ENCODE measurements at regions not wholly inside any gene's neighbourhood (a gene's known extent, or its start where the extent isn't known, plus 50 kb on each side); places are given as distances from the start of the nearest gene placed in this dataset.
"Not testable (repeated sequence)": the region's sequence is repeated elsewhere in the genome, so short reads cannot be mapped to it uniquely, and the experiment has no call there.

DNA sequence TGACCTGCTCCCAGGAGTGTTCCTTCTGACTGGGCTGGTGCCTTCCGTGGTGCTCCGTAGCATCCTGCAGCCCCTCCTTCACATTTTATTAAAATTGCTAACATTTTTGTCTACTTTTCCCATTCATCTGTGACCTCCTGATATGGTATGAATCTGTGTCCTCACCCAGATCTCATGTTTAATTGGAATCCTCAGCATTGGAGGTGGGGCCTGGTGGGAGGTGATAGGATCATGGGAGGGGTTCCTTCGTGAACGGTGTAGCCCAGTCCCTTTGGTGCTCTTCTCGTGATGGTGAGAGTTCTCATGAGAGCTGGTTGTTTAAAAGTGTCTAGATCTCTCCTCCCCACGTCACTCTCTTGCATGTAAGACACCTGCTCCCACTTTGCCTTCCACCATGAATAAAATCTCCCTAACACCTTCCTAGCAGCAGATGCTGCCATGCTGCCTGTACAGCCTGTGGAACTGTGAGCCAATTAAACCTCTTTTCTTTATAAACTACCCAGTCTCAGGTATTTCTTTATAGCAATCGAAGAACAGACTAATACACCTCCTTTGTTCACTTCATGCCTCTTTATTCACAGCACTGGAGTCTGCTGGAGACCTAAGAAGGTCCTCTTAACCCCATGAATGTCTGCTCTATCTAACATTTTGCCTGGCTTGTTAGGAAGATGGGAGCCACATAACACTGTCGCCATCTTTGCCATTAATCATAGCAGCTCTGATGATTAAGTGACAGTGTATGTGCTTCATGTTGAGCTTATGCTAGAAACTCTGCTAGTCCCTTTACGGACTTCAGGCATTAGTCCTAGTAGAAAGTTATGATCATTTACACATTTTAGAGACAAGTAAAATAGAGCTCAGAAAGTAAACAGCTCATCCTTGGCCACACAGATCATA is 377.7 kb upstream of the MAF start:
- no peak for DNase-seq (ENCODE audit: low read depth in 2 of 2)

DNA sequence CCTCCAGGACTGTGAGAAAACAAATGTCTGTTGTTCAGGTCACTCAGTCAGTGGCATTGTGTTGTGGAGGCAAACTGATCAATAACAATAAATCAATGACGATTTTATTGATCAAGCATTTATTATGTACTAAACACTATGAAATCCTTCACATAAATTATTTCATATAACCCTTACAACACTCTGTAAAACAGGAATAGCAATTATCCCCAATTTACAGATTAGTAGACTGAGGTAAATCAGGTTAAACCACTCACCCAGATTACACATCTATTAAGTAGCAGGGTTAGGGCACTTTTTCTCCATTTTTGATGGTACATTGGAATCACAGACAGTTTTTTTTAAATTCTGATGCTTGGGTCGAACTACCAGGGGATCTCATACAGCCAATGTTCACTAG is 372.8 kb upstream of the MAF start:
- DNase-seq (ENCODE audit: low read depth in 2 of 2), result no peak

DNA sequence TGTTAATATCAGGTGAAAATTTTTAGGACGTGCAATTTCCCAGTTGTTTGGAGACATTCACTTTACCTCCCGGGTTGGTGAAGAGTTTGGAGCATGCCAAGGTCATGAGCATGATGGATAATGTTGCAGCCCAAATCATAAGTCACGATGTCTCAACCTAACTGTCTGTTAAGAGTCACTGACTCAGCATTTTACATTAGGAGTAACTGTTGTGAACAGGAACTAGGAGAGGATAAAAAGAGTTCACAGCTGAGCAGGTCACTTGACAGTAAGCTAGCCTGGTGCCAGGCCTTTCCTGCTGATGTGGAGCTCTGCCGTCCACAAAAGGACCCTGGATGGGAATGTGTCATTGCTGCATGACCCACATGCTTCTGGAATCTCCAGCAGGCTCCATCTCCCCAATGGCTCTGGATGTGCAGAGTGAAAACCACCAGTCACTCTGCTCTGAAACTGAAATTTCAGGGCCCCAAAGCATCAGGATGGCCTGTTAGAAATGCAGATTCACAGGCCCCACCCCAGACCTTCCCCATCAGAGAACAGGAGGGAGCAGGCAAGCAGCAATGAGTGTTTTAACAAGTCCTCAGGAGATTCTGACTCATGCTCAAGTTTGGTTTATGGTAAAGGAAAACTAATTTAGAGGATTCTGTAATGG is 371.6 kb upstream of the MAF start:
- DNase-seq (ENCODE audit: low read depth in 2 of 2), result no peak

DNA sequence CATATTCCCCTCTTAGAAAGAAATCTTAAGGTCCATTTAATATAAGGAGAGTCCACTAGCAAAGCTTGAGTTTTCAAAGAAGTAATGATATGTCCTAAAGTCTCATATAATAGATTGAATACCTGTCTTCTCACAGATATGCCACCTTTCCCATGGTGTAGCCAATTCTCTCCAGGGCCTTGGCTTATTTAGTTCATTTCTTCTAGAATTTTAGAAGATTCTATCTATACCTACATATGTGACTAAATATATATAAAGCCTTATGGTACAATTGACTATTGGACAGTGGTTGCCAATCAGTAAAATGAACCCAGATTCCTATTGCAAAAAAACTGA is 370.7 kb upstream of the MAF start:
- DNase-seq (ENCODE audit: low read depth in 2 of 2), result no peak

DNA sequence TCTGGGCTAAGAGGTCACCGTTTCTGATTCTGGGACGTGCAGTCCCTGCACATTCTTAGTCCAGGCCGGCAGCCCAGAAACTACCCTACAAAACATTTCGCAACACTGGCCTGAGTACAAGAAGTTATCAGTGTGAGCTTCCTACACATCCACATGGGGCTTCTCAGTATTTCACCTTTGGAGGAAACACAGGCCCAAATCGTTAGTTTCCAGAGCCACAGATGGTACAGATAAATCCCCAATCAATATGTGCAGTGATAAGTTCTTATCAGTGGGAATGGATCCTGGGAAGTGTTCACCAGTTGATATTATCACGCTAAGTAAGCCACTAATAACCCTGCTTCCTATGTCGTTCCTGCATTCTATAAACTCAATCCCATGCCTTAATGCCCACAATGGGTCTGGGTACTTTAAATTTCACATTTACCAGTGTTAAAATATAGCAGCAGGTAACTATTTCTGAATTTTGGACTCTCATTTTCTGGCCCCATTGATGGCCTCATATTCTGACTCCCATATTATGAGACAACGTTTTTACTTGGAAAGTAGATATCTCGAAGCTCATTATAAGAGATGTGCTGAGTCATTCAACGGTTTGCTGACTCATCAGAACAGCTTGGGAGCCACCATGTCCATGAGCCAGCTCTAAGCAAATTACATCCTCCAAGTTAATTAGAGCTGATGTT is 370.2 kb upstream of the MAF start:
- no peak for DNase-seq (ENCODE audit: low read depth in 2 of 2)

DNA sequence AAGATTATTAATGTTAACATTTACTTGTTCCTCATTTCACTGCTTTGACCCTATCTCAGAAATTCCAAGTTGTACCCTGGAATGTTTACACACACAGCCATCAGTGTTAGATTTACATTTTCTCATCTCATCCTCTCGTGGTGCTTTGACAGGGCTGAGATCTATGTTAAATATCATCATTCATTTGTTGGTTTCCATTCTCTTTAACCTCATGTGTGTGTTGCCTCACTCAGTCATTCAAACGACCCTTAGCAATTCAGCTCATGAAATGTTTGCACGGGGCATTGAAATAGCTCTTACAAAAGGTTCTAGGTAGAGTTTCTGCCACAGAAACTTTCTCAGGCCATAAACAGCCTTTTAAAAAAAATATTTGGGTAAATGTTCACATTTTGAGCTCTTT is 369.6 kb upstream of the MAF start:
- DNase-seq (ENCODE audit: low read depth in 2 of 2), result no peak

DNA sequence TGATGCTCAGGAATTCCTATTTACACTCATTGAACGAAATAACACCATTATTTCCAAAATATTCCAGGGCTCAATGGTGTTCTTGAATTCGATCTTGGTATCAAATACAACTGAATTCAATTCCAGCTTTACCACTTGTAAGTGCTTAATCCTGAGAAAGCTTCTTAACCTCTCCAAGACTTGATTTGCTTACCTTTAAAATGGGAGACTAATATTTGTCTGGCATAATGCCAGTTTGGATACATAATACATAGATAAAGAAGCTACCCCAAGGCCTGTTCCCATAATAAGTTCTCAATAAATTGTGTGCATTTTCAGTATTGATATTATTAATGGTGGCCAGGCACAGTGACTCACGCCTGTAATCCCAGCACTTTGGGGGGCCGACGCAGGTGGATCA is 368.9 kb upstream of the MAF start:
- no peak for DNase-seq (ENCODE audit: low read depth in 2 of 2)

DNA sequence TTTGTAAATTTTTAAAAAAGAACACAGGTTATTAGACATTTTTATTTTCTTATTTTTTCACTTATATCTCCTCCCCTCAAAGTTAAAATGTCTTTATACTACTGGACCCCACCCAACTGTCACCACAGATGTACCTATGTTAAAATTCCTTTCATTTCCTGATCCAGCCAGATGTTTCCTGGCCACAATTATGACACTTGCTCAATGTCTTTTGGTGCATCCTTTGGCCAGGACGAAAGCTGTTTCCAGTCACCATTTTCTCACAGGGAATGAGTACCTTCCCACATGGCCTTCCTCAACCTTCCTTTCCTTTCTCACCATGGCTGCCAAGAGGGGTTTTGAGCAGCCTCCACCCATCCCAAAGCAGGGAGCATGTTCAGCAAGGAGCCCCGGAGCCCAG is 365.7 kb upstream of the MAF start:
- DNase-seq (ENCODE audit: low read depth in 2 of 2), result no peak

DNA sequence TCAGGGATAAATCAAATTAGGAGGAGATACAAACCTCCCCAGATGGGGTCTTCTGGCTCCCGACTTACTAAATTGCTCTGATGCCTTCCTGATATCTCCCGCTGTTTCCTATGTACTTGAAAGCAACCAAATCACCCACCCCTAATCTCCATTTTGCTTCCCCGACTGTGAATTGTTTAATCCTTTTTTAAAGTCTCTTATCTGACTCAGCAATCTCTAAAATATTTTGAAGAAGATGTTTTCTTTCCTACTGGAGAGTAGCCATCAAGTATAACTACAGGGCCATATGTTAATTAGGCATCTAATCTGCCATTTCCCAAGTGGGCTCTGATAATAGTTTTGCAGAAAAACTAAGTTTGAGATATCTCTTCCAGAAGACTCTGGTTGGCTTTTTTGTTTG is 365.2 kb upstream of the MAF start:
- DNase-seq (ENCODE audit: low read depth in 2 of 2), result no peak

DNA sequence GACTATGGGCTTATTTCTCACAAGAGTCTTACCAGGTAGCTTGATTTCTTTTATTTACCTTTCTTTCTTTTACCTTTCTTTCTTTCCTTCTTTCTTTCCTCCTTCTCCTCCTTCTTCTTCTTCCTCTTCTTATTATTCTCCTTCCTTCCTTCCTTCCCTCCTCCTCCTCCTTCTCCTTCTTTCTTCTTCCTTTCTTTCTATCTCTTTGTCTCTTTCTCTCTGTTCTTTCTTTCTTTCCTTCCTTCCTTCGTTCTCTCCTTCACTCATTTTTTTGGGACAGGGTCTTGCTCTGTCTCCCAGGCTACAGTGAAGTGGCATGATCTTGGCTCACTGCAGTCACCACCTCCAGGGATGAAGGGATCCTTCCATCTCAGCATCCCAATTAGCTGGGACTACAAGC is 363.6 kb upstream of the MAF start:
- DNase-seq (ENCODE audit: low read depth in 2 of 2), result no peak

DNA sequence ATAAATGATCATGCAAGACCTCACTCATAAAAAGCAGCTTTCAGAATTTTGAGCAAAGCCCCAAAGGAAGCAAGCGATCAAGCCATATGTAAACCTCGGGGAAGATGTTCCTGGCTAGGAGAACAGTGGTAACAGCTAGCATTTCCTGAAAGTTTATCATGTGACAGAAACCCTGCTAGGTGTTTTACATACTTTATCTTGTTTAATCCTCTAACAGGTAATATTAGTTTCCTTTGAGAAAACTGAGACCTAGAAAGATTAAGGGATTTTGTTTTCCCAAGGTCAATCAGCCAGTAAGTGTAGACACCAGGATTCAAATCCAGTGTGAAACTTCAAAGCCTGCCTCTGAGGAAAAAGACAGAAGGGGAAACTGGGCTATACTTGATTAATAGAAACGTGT is 362.4 kb upstream of the MAF start:
- DNase-seq (ENCODE audit: low read depth in 2 of 2), result no peak

DNA sequence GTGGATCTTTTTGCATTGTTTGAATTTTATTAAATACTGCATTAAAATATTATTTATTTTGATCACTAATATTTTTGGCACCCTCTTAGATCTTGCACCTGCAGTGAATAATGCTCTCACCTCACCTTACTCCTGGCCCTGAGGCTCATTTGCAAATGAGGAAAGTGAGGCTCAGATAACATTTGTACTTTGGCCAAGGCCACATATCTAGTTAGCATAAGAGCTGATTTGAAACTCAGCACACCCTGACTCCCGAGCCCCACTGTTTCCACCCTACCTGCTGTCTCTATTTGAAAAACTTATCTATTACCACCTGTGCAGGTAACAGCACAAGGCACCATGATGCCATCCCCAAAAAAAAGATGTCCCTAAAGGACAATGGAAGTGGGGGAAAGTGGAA is 358.7 kb upstream of the MAF start:
- no peak for DNase-seq (ENCODE audit: low read depth in 2 of 2)

DNA sequence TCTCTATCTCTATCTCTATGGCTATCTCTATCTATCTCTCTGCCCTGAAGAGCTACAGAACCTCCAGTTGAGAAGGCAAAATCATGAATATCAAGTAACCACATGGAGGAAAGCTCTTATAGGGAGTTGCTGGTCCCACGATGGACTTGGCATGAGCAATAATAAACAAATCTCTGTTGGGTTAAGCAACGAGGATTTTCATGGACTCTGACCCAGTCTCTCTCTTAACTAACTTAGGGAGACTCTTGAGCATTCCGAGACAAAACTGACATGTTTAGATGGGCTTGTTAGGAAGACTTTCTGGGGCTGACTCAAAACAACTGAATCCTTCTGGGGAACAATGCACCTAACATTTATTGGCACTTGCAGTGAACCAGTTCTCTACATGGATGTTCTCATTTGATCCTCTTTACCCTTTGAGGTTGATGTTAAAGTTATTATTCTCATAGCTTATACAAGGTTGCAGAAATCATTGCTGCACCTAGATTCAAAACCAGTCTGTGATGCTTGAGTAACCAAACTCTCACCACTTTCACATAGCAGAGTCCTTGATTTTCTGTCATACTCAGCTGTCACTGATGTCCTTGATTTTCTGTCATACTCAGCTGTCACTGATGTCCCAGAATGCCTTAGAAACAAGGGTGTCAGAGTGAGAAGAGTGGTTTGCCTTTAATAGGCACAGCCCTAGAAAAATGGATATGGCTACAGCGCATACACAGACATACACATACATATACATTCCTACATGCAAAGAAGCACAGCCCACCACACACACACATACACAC is 354.6 kb upstream of the MAF start:
- no peak for DNase-seq (ENCODE audit: low read depth in 2 of 2)

DNA sequence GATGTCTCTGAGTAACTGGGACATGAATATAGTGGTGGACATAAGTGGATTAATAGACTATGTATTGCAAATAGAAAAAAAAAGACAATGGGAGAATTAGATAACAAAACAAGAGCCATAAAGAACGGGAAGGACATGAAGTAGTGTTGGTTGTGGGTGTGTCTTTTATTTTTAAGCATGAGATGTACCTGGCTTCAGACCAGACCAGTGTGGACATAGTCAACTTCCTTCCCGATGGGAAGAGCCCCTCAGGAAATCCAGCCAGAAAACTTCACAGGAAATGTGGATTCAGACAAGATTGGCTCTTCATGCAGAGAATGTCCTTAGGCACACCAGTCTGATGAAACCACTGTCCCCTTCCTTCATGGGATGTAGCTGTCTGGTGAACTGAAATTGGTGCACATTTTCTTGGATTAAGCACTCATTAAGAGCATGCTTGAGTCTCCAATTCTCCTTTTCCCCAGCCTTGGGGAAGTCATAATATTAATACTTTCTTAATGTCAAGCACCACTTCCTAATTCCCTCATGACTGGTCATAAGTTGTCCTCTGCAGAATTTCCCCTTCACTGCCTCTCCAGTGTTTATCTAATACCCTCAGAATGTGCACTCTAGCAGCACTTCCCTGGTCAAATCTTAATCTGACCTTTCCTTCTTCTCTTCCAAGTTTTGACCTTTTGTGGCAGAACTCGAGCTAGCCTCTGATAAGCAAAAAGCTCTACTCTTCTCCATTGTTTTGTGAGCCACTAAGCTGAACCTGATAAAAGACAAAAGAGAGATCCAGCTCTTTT is 350.6 kb upstream of the MAF start:
- no peak for DNase-seq (ENCODE audit: low read depth in 2 of 2)

DNA sequence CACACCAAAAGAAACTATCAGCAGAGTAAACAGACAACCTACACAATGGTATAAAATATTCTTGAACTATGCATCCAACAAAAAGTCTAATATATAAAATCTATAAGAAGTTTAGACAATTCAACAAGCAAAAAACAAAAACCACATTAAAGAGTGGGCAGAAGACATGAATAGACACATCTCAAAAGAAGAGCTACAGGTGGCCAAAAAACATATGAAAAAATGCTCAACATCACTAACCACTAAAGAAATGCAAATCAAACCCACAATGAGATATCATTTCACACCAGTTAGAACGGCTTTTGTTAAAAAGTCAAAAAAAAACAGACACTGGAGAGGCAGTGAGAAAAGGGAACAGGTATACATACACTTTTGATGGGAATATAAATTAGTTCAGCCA is 348.9 kb upstream of the MAF start:
- no peak for DNase-seq (ENCODE audit: low read depth in 2 of 2)

DNA sequence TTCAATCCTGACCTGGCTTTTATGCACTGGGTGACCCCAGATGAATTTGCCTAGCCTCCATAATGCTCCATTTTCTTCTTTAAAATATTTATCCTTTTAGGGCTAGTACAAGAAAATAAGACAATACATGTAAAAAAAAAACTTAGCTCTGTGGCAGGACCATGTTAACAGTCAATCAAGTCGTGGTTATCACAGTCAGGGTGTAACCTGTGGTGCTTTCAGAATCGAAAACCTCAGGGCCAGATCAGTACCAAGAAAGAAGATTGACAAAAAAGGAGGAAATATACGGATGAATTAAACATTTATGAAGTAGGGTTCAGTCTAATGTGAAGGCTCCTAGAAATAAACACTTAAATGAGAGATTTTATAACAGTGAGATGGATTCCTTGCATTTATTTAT is 347.2 kb upstream of the MAF start:
- DNase-seq (ENCODE audit: low read depth in 2 of 2), result no peak

DNA sequence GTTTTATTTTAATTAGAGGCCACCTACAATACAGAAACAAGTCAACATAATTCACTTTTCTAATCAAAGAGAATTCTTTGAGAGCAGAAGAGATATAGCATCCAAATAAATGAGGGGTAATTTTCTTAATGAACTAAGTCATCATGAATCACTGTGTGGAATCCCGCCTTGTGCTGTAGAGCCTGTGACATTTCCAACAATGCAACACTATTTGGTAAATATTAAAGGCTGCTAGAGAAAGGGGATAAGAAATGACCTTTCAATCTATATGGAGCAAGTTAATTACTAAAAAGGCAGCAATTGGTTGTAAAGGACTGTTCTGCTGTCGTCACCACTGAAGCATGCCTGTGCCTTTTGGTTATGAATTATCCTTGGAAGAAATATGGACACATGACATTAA is 345.7 kb upstream of the MAF start:
- no peak for DNase-seq (ENCODE audit: low read depth in 2 of 2)

DNA sequence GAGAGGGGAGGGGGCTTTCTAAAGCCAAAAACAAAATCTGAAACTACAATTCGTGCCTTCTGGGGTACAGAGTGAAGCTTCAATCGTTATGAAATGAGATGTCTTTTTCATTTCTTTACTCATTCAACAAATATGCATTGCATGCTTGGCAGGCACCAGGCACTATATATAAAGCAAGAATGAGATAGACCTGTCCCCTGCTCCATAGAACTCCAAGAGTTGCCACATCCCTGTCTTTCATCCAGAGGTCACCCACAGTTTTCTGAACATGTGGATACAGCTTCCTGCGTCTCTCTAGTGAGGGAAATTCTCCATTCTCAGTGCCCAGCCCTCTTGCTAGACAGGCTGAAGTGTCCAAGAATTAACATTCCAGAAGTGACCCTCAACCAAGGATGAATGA is 343.2 kb upstream of the MAF start:
- DNase-seq (ENCODE audit: low read depth in 2 of 2), result no peak

DNA sequence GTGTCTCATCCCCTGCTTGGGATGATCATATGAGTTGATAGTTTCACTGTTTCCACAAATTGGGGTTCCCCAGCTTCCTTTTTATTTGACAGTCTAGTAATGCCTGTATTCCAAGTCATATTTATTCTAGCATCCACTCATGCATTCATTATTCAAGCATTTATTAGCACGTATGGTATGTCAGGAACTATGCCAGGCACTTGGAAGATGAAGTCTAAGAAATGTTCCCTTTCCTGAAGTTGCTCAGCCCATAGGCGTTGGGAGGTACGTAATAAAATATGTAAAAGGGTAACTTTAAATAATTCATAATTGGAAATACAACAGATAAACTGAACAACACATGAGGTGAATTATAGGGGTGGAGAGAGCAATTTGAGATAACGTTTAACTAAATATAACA is 338.0 kb upstream of the MAF start:
- DNase-seq (ENCODE audit: low read depth in 2 of 2), result no peak

DNA sequence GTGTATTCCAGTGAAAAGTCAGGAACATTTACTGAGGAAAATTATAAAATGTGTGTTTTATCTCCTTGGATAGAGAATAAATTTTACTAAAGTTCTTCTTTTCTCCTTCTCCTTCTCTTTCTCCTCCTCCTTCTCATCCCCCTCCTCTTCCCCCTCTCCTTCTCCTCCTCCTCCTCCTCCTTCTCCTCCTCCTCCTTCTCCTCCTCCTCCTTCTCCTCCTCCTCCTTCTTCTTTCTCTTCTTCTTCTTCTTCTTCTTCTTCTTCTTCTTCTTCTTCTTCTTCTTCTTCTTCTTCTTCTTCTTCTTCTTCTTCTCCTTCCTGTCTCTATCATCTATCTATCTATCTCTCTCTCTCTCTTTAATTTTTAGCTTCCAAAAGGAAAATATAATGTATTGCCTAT is 337.1 kb upstream of the MAF start:
- DNase-seq (ENCODE audit: low read depth in 2 of 2), result not testable (repeated sequence)

DNA sequence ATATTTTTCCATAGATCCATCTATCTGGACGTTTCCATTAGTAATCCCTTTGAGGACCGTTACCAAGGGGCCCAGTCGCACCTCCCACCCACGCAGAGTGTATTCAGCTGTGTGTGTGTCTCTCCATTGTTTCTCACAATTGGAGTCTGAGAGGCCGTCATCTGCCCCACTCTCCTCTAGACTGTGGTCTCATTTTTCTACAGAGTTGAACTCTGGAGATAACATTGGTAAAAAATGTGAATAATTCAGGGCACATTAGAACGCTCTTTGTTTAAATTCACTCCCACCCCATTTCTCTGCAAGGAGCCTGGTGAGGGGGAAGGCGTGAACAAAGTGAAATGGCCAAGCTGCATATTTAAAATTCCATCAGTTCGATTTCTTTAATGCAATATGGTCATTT is 333.1 kb upstream of the MAF start:
- no peak for DNase-seq (ENCODE audit: low read depth in 2 of 2)

DNA sequence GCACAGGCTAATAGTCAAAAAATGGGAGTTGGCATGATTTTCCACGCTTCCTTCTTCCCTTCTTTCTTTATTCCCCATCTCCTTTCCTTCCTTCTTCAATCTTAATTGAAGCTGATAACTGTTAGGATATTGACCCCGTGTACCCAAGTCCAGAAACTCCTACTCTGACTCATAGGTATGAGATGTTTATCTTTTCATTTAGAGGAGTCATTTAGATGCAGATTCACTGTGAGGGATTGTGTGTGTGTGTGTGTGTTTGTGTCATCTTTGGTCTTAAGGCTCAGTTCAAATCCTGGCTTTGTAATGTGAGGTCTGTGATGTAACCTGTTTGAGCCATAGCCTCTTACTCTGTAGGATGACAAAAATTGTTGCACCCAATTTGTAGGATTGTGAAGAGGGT is 332.0 kb upstream of the MAF start:
- no peak for DNase-seq (ENCODE audit: low read depth in 2 of 2)
